ENCODE measurements at regions not wholly inside any gene's neighbourhood (a gene's known extent, or its start where the extent isn't known, plus 50 kb on each side); places are given as distances from the start of the nearest gene placed in this dataset.

DNA sequence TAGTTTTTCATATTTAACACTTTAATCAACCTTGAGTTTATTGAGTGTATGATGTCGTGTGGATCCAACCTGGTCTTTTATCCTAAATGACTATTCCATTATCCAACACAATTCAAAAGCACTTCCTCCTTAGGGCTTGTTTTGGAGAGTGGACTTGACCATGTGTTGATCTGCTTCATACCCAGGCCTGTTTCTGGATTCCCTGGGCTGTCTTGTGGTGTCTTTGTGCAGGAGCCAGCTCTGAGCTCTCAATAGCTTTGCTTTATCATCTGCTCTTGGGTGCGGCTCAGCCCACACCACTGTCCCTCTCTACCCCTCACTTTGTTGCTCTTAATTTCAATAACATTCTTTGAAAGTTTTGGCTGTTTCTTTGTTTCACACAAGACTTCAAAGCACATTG is 70.9 kb upstream of the CHST15 start:
- TF ChIP-seq CTCF (IDR thresholded peaks at IDR 0.05) (no peak), EP300 (IDR thresholded peaks at IDR 0.05) (no peak), POLR2A (IDR thresholded peaks at IDR 0.05) (no peak)

Measured in sigmoid colon (tissue), 4 donors.